GM23338 (cell line): ENCODE measurements at regions not wholly inside any gene's neighbourhood (a gene's known extent, or its start where the extent isn't known, plus 50 kb on each side); places are given as distances from the start of the nearest gene placed in this dataset.

Source experiments
- ATAC-seq: fragments of 200-7000 bp; cut with Tn5 transposase; 3 replicates; pipeline ENCODE4 v1.9.1; 2020
- DNase-seq: peaks from one replicate; pipeline ENCODE4 v3.0.0-alpha.2; 2015; ENCODE audit warnings: low spot score
- H2AFZ ChIP-seq: fragments of 200-600 bp; sonication (generic); 2 replicates; pipeline ENCODE4 v1.8.0; 2016; ENCODE audit warnings: antibody characterized with exemption, mild to moderate bottlenecking, moderate library complexity
- H3F3A ChIP-seq: fragments of 200-600 bp; sonication (generic); replicated peaks from 2 replicates; pipeline ENCODE4 v1.8.0; 2017; ENCODE audit warnings: antibody characterized with exemption, mixed run types, low read depth
- H3K27ac ChIP-seq: fragments of 200-600 bp; sonication (generic); 2 replicates; pipeline ENCODE4 v1.6.1; 2016; ENCODE audit warnings: low read depth
- H3K27me3 ChIP-seq: fragments of 200-600 bp; sonication (generic); 2 replicates; pipeline ENCODE4 v1.8.0; 2016; ENCODE audit warnings: mild to moderate bottlenecking, mixed run types, moderate library complexity; ENCODE audit not compliant: insufficient read depth
- H3K36me3 ChIP-seq: fragments of 200-600 bp; sonication (generic); 2 replicates; pipeline ENCODE4 v1.8.0; 2016; ENCODE audit warnings: mild to moderate bottlenecking; ENCODE audit not compliant: insufficient read depth
- H3K4me1 ChIP-seq: fragments of 200-600 bp; sonication (generic); 2 replicates; pipeline ENCODE4 v1.8.0; 2016; ENCODE audit warnings: mild to moderate bottlenecking, moderate library complexity; ENCODE audit not compliant: insufficient read depth
- H3K4me2 ChIP-seq: fragments of 200-600 bp; sonication (generic); 2 replicates; pipeline ENCODE4 v1.7.1; 2017; ENCODE audit warnings: mixed run types
- H3K4me3 ChIP-seq: fragments of 200-600 bp; sonication (generic); 2 replicates; pipeline ENCODE4 v1.6.1; 2016; ENCODE audit warnings: mixed run types
- H3K79me2 ChIP-seq: fragments of 200-600 bp; sonication (generic); replicated peaks from 2 replicates; pipeline ENCODE4 v1.8.0; 2017; ENCODE audit warnings: mild to moderate bottlenecking; ENCODE audit not compliant: insufficient read depth
- H3K9me2 ChIP-seq: fragments of 200-600 bp; sonication (generic); 2 replicates; pipeline ENCODE4 v1.8.0; 2017; ENCODE audit not compliant: insufficient read depth
- H4K20me1 ChIP-seq: fragments of 200-600 bp; sonication (generic); replicated peaks from 2 replicates; pipeline ENCODE4 v1.8.0; 2017; ENCODE audit warnings: mild to moderate bottlenecking; ENCODE audit not compliant: insufficient read depth
- H3K27ac Mint-ChIP-seq: 2 replicates; pipeline ENCODE4 v1.8.0; 2020; ENCODE audit warnings: inconsistent platforms, mild to moderate bottlenecking, moderate library complexity, mixed read lengths
- H3K27me3 Mint-ChIP-seq: 3 replicates; pipeline ENCODE4 v1.8.0; 2022; ENCODE audit warnings: low read depth, mild to moderate bottlenecking, moderate library complexity, mixed read lengths, inconsistent platforms; ENCODE audit not compliant: insufficient read depth, poor library complexity
- H3K36me3 Mint-ChIP-seq: 3 replicates; pipeline ENCODE4 v1.8.0; 2021; ENCODE audit warnings: low read depth, mild to moderate bottlenecking, inconsistent platforms, moderate library complexity, mixed read lengths
- H3K4me1 Mint-ChIP-seq: 3 replicates; pipeline ENCODE4 v1.8.0; 2020; ENCODE audit warnings: mild to moderate bottlenecking, inconsistent platforms, mixed read lengths
- H3K4me3 Mint-ChIP-seq: 3 replicates; pipeline ENCODE4 v1.8.0; 2021; ENCODE audit warnings: moderate library complexity, mild to moderate bottlenecking, inconsistent platforms, mixed read lengths
- H3K9me3 Mint-ChIP-seq: 3 replicates; pipeline ENCODE4 v1.8.0; 2020; ENCODE audit warnings: moderate library complexity, mild to moderate bottlenecking, inconsistent platforms, mixed read lengths
- EZH2 ChIP-seq: fragments of 200-600 bp; sonication (generic); IDR thresholded peaks from one replicate; pipeline ENCODE4 v1.8.0; 2017; ENCODE audit warnings: antibody characterized with exemption, mild to moderate bottlenecking, low read depth; ENCODE audit not compliant: unreplicated experiment
- EZH2phosphoT487 ChIP-seq: fragments of 200-600 bp; sonication (generic); IDR thresholded peaks from one replicate; pipeline ENCODE4 v1.8.1; 2018; ENCODE audit warnings: antibody characterized with exemption; ENCODE audit not compliant: unreplicated experiment
- JUNB ChIP-seq: IDR thresholded peaks from one replicate; pipeline ENCODE4 v1.6.1; 2016; ENCODE audit warnings: antibody characterized with exemption; ENCODE audit not compliant: unreplicated experiment
- NANOG ChIP-seq: IDR thresholded peaks from 2 replicates; pipeline ENCODE4 v1.6.1; 2016; ENCODE audit warnings: antibody characterized with exemption, borderline replicate concordance
- POLR2AphosphoS5 ChIP-seq: IDR thresholded peaks from 2 replicates; pipeline ENCODE4 v1.6.1; 2016; ENCODE audit warnings: antibody characterized with exemption, low read depth
- REST ChIP-seq: IDR thresholded peaks from one replicate; pipeline ENCODE4 v1.6.1; 2018; ENCODE audit warnings: antibody characterized with exemption; ENCODE audit not compliant: unreplicated experiment
- STAT1 ChIP-seq: IDR thresholded peaks from one replicate; pipeline ENCODE4 v1.6.1; 2016; ENCODE audit warnings: antibody characterized with exemption; ENCODE audit not compliant: unreplicated experiment
- ZNF114 ChIP-seq: fragments of 250-450 bp; sonication (Bioruptor Pico); IDR thresholded peaks from 2 replicates; pipeline ENCODE4 v1.5.0; 2020; ENCODE audit warnings: mild to moderate bottlenecking, moderate library complexity
- ZNF331 ChIP-seq: fragments of 250-450 bp; sonication (Bioruptor Pico); IDR thresholded peaks from 2 replicates; pipeline ENCODE4 v1.5.0; 2020; ENCODE audit warnings: low read depth, mild to moderate bottlenecking, moderate library complexity
- ZNF462 ChIP-seq: fragments of 250-450 bp; sonication (Bioruptor Pico); IDR thresholded peaks from 2 replicates; pipeline ENCODE4 v1.5.0; 2020; ENCODE audit warnings: mild to moderate bottlenecking, moderate library complexity

DNA sequence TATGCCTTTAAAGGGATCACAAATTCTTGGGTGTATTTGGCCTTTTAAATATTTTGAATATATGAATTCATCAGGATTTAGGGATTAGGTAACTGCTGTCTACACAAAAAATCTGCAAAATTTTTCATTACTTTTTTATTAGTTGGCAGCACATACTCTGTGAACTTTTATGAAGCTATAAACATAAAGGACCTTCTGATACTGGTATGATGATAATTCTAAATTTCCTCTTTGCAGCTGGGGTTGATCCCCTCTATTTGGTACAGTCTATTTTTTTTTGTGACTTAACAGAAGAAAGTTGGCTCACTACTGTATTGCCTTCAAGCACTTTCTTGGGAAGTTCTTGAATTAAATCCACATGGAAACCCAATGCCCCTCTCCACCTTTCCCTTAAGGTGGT is 416.1 kb downstream of the LMO4 start:
- Mint-ChIP-seq H3K4me3 (no peak overlapping the region), H3K9me3 (no peaks in the 10 kb centered on the region), H3K36me3 (no peaks in the 10 kb centered on the region), H3K27ac (no peak overlapping the region), H3K4me1 (peaks cover 20% of the 10 kb centered on the region), H3K27me3 (peaks cover 3% of the 10 kb centered on the region)
- Histone ChIP-seq H3K4me1 (peaks cover 15% of the 10 kb centered on the region; the same call in 1 of the 2 replicates), H3K4me3 (no peak overlapping the region), H3K9me2 (0 out of 2 replicates have a peak, but pooled peaks cover 2% of the 10 kb centered on the region), H3K79me2 (no peaks in the 10 kb centered on the region), H3F3A (no peaks in the 10 kb centered on the region), H3K27ac (no peak overlapping the region), H3K4me2 (no peak overlapping the region), H3K36me3 (no peaks in the 10 kb centered on the region), H4K20me1 (no peaks in the 10 kb centered on the region), H3K27me3 (no peaks in the 10 kb centered on the region), H2AFZ (no peak overlapping the region)
- TF ChIP-seq STAT1, result no peak
- TF ChIP-seq ZNF114 (CRISPR knock-in tag), result no peak
- no peak for TF ChIP-seq ZNF331
- ATAC-seq, result no peak
- no peak for DNase-seq

- no peak overlapping the region for H3K4me3 ChIP-seq
- H4K20me1 ChIP-seq, result no peaks in the 10 kb centered on the region
- Mint-ChIP-seq H3K9me3 (no peaks in the 10 kb centered on the region; the same call in 2 of the 3 replicates), H3K36me3 (no peaks in the 10 kb centered on the region), H3K27me3 (no peaks in the 10 kb centered on the region), H3K27ac (no peak overlapping the region), H3K4me1 (no peaks in the 10 kb centered on the region), H3K4me3 (no peak overlapping the region)
- H3K79me2 ChIP-seq, result no peaks in the 10 kb centered on the region
- no peaks in the 10 kb centered on the region for H3K9me2 ChIP-seq
- no peak overlapping the region for H3K27ac ChIP-seq
- H3K4me2 ChIP-seq, result no peak overlapping the region
- H3K27me3 ChIP-seq, result no peaks in the 10 kb centered on the region
- DNase-seq (no peak), ATAC-seq (no peak)
- no peaks in the 10 kb centered on the region for H3K4me1 ChIP-seq
- no peaks in the 10 kb centered on the region for H3F3A ChIP-seq
- TF ChIP-seq EZH2phosphoT487, result no peak
- no peak for TF ChIP-seq NANOG
- TF ChIP-seq ZNF331, result no peak
- TF ChIP-seq EZH2, result no peak
- no peak for TF ChIP-seq POLR2AphosphoS5
- TF ChIP-seq ZNF462, result no peak
- TF ChIP-seq ZNF114 (CRISPR knock-in tag), result no peak
- TF ChIP-seq REST, result no peak
- TF ChIP-seq JUNB, result no peak
- no peak for TF ChIP-seq STAT1
- H2AFZ ChIP-seq, result no peak overlapping the region
- H3K36me3 ChIP-seq, result no peaks in the 10 kb centered on the region
Observed at GRCh38 chr1:87753366-87753765, 424.7 kb downstream of the LMO4 start.
